Posterior vena cava (tissue), 2 donors: ENCODE measurements at regions not wholly inside any gene's neighbourhood (a gene's known extent, or its start where the extent isn't known, plus 50 kb on each side); places are given as distances from the start of the nearest gene placed in this dataset.

Experiments used
- DNase-seq: peaks from one replicate; pipeline ENCODE4 v3.0.0-alpha.2; 2020; ENCODE audit warnings: low spot score
- intact Hi-C, 2 donors: fragments of 100-400 bp; cut with DNase I; formaldehyde crosslinking; loops; one replicate each; pipeline versions ENCODE4 v1.14.1 to v1.14.2; 2022 to 2023
- donor health status: DM: yes; HTN: yes; CAD: no.
- donor health status: DM: yes; HTN: yes; CAD: no.

DNA sequence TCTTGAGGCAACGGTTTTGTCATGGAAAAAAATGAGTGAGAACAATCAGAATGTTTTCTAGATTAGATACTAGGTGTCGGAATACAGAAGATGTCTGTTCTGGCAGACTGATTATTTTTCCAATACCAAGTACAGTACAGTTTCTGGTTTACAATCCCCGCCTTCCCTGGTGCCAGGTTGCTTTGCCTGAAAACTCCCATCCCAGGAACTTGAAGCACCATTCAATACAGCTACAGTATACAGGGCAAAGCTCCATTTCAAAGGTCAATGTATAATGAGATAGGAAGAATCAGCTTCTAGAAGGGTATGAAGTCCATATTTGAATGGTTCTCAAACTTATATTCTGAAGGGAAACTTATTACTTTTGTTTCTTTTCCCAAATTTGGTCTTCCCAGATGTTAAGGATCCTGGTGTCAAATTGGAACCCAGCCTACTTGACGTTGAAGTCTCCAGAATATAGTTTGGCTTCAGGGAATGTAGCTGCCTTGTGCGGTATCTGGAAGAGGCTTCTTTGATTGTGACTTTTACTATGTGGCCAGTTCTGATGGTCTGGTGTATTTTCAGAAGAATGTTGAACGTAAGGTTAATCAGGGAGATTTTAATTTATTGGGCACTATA is 238.0 kb upstream of the ATP2B1 start:
- DNase-seq: no peak
- intact Hi-C loops: no loop called here

DNA sequence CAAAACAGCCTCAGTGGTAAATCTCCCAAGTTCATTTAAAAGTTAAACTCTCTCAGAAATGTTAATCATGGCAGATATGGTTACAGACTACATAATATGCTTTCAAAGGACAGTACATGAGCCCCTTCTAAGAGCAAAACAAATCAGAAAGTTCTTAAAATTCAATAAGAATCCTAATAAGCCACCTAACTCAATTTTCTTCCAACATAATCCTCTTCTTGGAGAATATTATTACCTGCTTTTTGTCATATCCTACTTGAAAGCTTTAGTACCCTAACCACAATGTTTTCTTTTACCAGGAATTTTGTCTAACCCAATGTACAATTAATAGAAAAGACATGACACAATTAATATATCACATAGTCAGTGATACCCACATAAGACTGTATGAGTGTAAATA is 236.5 kb upstream of the ATP2B1 start:
- intact Hi-C loops: no loop called here

DNA sequence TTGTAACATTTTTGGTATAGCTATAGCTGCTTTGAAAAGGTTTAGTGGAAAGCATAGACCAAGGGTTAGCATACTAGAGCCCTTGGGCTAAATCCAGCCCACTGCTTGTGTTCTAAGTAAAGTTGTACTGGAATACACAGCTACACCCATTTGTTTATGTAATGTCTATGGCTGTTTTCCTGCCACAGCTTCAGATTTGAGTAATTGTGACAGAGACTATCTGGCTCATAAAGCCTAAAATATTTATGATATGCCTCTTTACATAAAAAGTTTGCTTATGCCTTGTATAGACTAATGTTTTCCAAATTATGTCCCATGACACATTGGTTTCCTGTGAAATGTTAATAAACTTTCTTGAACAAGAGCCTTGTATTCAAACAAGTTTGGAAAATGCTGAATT is 234.8 kb upstream of the ATP2B1 start:
- no peak for DNase-seq
- intact Hi-C loops: no loop called here

More for the DNA sequence above, 236.5 kb upstream of the ATP2B1 start:
- no peak for DNase-seq

DNA sequence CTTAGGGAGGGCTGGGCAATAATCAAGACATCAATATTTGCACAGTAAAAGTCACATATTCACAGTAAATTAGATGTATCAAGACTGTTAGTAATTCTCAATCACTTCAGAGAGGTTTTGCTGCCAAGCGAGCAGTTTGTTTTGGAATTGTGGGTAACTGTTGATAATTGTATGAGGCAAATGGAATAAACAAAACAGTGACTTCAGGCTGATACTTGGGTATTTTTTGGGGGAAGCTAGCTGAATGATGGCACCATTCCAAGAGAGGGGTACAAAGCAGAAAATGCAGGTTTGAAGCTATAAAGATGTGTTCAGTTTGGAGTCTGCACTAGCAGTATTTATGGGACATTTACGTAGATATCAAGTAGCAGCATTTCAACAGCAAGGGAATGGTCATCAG is 232.8 kb upstream of the ATP2B1 start:
- intact Hi-C loops: no loop called here
- no peak for DNase-seq

DNA sequence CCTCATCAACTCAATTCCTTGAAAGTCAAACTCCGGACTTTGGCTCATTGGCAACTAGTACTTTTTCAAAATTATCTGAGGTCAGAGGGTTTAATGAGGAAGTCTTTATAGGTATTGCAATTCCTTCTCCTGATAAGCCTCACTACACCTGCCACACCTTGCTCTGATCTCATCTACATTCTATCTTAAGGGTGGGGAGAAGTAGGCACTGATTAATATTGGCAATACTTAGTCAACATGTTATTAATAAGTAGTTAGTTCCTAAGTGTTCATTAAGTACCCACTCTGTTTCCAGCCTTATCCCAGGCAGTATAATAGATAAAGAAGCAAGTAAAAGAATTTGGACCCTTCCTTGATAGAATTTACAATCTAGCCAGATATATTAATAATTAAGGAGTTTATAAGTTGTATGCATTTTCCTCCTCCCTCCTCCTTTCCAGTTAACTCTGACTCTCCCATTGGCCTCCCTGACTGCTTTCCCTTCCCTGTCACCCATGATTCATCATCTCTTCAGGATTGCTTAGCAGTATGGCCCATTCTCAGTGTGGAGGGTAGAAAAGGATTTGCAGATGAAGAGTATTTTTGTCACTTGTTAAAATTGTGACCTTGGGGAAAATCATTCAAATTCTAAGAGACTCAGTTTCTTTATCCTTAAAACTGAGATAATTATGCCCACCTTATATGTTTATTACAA is 231.0 kb upstream of the ATP2B1 start:
- DNase-seq: no peak
- intact Hi-C loops: loop anchor here in 1 of 2 donors (5.0 kb wide), 1 partner anchor 237 kb away; no protein-coding TSS in a partner anchor

DNA sequence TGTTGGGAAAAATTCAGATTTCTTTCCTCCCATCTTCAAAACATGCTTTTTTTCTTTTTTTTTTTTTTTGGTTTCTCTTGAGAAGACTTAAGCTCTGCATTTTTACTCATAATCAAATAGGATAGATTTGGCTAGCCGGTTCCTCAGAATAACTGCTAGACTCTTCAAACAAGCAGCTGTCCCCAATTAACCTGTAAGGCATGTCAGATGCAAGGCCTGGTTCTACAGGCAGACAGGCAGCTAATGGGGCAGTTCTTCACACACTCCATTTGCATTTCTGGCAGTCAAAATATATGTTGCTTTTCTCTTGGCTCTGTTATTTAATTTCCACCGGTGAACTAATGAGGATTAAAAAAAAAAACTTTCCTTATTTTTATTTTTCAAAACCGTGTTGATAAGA is 228.0 kb upstream of the ATP2B1 start:
- no peak for DNase-seq
- intact Hi-C loops: loop anchor here in 1 of 2 donors (5.0 kb wide), 1 partner anchor 234 kb away; no protein-coding TSS in a partner anchor

DNA sequence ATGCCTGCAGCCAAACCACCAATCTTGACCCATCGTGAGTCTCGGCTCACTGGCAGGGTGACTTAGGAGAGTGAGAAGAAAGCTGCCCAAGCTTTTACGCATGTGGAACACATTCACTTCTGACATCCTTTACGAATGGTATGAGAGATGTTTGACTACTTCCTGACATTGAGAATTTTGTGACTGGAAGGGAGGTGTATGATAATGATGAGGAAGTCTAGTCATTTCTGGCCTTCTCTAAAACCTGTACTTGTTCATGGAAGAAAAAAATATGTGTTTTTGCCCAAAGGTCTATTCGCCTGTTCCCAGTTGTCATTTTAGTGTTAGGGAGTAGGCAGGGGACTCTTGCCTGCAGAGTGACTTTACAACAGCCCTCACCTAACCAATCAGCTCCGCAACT is 227.2 kb upstream of the ATP2B1 start:
- DNase-seq: no peak
- intact Hi-C loops: loop anchor here in 1 of 2 donors (5.0 kb wide), 1 partner anchor 234 kb away; no protein-coding TSS in a partner anchor

DNA sequence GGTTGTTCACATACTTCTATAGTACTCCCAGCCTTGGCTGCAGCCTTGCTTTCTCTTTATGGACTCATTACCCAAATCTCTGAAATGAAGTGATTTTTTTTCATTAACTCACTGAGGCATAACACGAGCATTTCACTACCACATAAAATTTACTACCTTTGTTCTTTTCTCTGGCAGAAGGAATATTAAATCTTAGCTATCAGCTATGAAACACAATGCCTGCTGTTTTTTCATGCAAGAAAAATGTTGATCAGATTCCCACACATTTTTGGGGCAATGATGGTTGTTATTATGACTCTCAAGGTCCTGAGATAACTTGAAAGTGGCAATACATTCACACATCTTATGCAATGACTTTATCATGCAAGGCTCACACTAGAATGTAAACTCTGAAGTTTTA is 225.3 kb upstream of the ATP2B1 start:
- DNase-seq: no peak
- intact Hi-C loops: no loop called here

DNA sequence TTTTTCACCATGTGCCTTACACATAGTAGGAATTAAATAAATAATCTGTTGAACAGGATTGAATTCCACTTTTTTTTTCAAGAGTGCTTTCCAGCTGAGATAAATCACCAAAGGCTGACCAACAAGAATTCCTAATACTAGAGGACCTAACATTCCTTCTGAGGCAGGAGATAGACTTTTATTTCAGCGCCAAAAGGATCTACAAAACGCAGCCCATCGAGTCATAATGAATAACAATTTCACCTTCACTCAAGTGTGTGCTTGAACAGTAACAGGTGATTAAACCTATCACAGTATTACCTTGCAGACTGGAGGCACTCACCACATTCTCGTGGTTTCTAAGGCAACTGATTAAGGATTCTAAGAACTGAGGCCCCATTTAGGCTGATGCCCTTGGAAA is 224.3 kb upstream of the ATP2B1 start:
- intact Hi-C loops: no loop called here

DNA sequence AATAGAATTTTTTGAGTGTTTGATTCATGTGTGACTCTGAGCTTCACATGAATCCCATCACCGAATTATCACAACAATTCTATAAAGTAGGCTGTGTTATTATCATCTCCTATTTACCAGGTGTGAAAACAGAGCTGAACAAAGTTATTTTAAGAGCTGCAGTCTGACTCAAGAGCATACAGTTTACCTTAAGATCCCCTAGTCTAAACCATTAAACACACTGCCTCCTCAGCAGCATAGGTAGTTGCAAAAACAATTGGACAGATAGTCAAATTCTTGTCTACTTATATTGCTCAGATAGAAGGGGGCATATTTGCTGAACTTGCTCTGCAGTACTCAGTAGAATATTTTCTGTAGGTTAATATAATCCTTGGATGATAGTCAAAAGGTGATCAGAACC is 219.8 kb upstream of the ATP2B1 start:
- intact Hi-C loops: no loop called here
- no peak for DNase-seq

More for the DNA sequence above, 224.3 kb upstream of the ATP2B1 start:
- no peak for DNase-seq

DNA sequence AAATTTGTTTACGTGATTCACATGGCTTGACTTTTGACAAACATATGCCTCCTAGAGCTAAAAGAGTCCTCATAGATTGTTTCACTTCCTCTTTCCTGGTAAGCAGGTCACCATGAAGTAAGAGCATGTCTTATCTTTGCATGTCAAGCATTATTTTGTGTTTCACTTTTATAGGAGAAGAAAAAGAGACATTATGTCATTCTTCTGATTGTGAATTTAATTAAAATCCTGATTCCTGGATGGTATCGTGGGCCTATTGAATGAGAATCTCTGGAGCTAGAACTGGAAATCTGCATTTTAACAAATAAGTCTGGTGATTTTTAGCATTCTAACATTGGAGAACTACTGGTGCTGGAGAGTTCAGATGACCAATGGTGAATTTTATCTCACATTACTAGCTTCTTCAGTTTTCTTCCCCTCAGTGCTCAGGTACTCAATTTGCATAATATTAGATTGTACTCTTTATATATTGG is 218.6 kb upstream of the ATP2B1 start:
- no peak for DNase-seq
- intact Hi-C loops: no loop called here

DNA sequence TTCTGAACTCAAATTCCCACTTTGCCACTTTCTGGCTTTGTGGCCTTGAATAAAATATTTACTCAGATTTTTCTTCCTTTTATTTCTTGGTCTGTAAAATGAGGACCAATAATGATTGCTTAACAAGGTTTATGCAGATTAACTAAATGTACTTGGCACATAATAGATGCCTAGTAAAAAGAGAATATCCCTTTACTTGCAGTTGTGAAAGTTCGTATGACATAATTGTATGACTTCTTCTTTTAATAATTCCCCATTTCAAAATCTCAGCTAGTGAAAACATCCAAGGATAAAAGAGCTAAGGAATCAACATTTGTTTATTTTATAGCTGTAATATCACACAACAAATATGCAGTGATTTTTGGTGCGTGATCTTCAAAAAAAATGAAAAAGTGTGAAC is 215.6 kb upstream of the ATP2B1 start:
- intact Hi-C loops: no loop called here
- DNase-seq: no peak

DNA sequence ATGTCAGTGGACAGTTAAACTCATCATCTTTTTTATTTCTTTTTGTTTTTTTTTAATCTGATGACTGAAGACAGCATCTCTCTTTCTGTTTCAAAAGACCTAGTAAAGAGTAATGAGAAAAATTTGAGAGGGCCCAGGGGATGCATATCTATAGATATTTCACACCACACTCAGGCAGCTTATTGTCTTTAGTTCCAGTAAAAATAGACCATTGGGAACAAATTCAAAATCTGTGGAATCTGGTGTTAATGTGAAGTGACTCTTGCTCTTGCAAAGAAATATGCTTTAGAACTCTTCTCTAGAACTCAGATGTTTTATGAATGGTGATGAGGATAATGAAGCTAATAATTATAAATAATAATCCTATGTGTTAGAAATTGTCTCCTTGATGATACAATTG is 214.5 kb upstream of the ATP2B1 start:
- intact Hi-C loops: no loop called here
- no peak for DNase-seq

DNA sequence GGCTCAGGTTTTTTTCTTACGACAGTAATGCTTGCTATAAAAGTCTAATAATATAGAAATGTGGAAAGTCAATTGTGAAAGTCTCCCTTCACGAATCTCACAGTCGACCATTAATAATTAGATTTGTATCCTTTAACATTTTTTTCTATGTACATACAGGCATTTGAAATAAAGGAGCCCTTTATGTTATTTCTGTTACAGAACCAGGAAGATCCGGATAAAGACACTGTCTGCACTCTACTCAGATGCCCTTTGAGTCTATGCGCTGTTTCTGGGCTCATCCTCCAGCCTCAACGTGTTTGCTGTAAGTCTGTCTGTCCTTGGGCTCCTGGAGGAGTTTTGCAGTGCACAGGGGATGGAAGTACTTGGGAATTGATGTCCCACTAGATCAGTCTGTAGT is 212.2 kb upstream of the ATP2B1 start:
- intact Hi-C loops: no loop called here
- DNase-seq: no peak

DNA sequence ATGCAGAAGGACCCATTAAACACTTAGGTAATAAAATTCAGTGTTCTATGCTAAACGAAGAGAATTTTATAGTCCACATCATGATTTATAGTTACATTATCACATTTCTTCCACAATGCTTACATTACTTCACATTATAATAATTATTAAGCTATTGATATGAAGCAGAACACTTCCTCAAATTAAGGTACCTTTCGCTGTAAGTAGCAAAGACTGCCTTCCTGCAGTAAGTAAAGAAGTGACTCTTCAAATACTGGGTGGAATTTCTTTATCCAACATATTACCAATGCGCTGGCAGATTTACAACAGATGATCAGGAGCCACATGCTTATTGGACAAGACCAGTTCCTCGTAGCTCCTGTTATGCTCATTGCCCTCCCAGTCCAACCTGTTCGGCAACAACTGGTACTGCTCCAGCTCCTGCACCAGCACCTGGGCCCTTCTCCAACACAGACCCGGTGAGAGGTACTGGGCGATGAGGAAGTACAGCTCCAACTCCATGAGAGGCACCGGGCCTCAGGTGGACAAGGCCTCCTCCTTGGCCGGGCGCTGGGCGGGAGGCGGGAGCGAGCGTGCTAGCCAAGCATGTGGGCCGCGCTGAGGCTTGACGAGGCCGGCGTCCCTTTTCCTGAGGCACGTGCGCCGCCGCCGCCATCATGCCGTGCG is 210.7 kb upstream of the ATP2B1 start:
- DNase-seq: peak; percentile 75
- intact Hi-C loops: no loop called here

DNA sequence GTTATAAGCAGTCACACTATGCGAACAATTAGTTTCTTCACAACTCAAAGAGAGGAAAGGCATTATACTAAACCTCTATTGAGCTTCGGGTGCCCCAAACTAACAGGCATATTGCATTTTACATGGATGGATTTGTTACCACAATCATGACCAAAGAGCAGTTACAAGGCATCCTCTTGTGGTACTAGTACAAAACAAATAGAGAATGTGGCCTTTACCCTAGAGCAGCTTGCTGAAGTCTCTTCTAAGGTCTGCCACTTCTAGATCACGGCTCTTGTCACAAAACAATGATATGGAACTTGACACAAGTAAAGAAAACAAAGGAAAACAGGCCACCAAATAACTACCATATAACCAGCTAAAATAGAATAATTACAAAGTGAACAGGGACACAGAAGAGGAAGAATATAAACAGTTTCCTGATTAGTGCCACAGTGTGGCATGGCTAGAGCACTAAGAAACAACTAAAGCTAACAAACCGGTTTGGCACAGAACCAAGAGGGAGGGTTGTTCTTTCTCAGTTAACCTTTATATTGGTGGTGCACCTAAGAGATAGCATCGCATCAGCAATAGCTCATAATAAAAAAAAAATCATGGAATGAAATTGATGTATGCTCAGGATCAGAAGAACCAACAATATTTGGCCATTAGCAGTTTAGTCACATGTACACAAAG is 209.7 kb upstream of the ATP2B1 start:
- no peak for DNase-seq

DNA sequence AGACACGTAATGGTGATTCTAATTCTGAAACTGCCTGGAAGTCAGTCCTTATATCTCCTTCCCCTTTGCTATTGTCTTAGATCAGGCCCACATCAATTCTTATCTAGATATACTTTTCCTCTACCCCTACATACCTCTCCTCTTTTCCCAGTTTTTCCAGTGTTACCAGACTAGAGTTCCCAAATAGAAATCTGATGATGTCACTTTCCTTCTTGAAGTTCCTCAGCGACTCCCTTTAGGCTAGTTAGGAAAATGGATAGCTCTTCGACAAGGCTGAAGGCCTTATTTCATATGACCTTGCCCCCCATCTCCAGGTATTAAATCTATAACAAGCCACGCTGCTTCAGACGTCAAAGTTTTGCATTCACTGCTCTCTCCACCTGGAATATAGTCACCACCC is 201.1 kb upstream of the ATP2B1 start:
- DNase-seq: no peak
- intact Hi-C loops: no loop called here

More for the DNA sequence above, 209.7 kb upstream of the ATP2B1 start:
- intact Hi-C loops: no loop called here

DNA sequence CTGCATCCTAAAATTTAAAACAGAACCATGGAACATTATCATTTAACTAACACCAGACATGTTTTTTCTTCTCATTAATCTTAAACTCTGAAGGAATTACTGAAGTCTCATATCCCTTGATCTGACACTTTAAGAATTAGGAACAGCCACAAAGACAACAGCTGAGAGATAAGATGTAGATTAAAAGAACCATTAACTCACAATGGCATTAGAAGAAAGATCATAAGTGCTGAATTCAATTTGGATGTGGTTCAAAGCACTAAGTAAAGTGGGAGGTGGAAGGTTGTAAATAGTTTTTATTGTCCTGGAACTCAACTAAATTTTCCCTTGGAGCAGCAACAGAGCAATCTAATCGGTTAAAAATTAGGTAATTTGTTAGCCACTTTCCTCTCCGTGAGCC is 199.0 kb upstream of the ATP2B1 start:
- no peak for DNase-seq
- intact Hi-C loops: no loop called here

DNA sequence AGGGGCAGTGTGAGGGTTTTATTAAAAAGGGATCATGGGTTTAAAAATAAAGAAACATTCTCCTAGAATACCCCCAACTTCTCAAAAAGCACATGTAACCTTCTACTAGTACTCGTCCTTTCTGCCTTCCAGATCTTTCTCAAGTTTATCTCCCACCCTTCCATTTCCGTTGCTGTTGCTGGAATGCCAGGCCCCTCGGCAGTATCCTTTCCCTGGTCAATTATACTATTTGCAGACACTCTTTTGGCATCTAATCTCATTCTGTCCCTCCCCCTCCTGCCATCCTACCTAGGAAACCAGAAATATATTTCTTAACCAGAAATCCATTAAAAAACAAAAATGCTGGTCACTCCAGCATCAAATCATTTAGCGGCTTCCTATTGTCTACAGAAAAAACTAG is 198.2 kb upstream of the ATP2B1 start:
- DNase-seq: no peak

DNA sequence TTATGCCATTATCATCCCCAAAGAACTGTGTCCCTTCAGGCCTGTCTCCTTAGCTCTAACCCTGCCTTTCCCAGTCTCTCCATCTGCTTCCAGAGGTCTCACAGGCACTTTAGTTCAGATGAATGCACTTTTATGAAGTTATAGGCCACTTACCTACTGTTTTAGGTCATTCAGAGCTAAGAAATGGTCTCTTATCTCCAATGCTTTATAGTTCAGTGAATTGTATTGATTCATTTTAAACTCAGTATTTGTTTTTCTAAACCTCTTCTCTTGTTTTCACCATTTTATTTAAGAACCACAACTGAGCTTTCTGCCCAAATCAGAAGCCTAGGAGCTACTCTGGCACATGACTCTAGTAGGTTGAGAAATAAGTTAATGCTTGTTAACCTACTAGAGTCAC is 197.5 kb upstream of the ATP2B1 start:
- intact Hi-C loops: no loop called here
- no peak for DNase-seq

More for the DNA sequence above, 198.2 kb upstream of the ATP2B1 start:
- intact Hi-C loops: no loop called here
